Cardiac fibroblast (primary cell): ENCODE measurements at regions not wholly inside any gene's neighbourhood (a gene's known extent, or its start where the extent isn't known, plus 50 kb on each side); places are given as distances from the start of the nearest gene placed in this dataset.
A peak's percentile ranks its signal among the peaks of the same experiment; 100 is the strongest.

Experiments
- DNase-seq, 2 donors: peaks; one replicate each; pipeline versions ENCODE4 v3.0.0 to v3.0.0-alpha.2; 2010; ENCODE audit warnings: low read depth in 2 of 2
- H3K4me3 ChIP-seq, 2 donors: replicated peaks in 1 of 2; 1 replicate in 1 of 2; 2 replicates in 1 of 2; pipeline ENCODE4 v1.5.1; 2011; ENCODE audit warnings: low read depth in 2 of 2, low read length in 2 of 2, mild to moderate bottlenecking in 2 of 2, moderate library complexity in 1 of 2
- TF ChIP-seq, protein P1 (sequence below): IDR thresholded peaks from one replicate; pipeline ENCODE4 v1.5.1; 2011; ENCODE audit warnings: low read depth, mild to moderate bottlenecking, low read length, inconsistent platforms

DNA sequence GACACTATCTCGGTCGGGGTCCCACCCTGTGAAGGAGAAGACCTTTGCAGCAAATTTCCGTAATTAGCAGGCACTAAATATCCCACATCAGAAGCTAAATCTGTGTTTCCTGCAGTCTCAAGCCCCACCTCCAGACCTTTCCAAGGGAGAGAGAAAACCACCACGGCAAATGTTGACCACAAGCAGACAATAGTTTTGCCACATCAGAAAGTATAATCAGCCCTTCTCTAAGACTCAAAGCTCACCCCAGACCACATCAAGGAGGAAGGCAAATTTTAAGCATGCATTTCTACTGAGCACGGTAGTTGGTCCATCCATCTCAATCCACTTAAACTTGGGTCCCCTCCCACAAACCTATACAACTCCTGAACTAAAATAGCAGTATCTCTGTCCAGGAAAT, 398.5 kb downstream of the GPM6A start:
- TF ChIP-seq, protein P1, sequence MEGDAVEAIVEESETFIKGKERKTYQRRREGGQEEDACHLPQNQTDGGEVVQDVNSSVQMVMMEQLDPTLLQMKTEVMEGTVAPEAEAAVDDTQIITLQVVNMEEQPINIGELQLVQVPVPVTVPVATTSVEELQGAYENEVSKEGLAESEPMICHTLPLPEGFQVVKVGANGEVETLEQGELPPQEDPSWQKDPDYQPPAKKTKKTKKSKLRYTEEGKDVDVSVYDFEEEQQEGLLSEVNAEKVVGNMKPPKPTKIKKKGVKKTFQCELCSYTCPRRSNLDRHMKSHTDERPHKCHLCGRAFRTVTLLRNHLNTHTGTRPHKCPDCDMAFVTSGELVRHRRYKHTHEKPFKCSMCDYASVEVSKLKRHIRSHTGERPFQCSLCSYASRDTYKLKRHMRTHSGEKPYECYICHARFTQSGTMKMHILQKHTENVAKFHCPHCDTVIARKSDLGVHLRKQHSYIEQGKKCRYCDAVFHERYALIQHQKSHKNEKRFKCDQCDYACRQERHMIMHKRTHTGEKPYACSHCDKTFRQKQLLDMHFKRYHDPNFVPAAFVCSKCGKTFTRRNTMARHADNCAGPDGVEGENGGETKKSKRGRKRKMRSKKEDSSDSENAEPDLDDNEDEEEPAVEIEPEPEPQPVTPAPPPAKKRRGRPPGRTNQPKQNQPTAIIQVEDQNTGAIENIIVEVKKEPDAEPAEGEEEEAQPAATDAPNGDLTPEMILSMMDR: no peak
- no peak overlapping the region for H3K4me3 ChIP-seq
- DNase-seq: no peak

DNA sequence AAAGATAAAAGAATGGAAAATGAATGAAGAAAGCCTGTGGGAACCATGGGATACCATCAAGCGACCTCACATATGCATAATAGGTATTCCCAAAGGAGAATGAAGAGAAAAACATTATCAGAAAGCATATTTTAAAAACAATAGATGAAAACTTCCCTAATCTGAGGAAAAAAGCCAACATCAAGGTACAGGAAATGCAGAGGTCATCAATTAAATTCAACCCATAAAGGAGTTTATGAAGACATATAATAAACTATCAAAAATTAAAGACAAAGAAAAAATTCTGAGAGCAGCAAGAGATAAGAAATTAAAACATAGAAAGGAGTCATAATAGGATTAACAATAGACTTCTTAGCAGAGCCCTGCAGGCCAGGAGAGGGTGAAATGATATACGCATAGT, 397.5 kb downstream of the GPM6A start:
- no peak overlapping the region for H3K4me3 ChIP-seq
- no peak for DNase-seq
- TF ChIP-seq, protein P1: no peak

DNA sequence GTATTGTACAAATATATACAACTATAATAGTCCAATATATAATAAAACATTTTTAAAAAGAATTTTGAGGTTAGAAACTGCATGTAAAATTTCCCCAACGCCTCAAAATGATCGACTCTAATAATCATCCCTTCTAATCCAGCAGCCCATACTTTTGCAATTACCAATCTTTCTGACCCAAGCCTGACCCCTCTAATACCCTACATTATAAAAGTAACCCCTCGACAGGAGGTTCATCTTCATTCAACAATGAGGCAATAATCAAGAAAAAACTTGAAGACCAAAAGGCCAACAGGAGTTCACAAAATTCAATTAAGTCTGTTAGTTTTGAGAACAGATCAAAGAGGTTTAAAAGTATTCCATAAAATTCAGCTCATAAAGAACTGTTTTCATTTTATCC, 393.5 kb downstream of the GPM6A start:
- no peak overlapping the region for H3K4me3 ChIP-seq
- TF ChIP-seq, protein P1: no peak
- DNase-seq: no peak

DNA sequence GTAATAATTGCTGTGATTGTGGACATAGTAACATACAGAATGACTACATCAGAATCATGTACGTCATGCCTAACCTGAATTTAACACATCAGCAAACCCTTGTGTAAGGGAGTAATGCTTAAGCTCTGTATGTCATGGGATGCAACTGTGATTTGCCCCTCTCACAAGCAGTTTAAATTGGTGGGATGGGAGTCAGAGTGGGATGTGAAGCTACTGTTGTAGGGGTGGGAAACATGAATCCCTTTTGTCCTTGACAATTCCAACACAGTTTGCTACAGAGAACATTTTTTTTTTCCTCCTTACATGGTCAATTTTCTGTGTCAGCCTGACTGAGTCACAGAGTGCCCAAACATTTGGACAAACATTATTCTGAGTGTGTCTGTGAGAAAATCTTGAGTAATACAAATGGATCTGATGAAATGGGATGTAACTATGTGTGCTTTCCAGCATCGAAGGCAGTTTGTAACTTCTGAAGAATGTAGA, 392.8 kb downstream of the GPM6A start:
- peak; percentile 85 to 99 for DNase-seq
- no peak overlapping the region for H3K4me3 ChIP-seq
- TF ChIP-seq, protein P1: no peak

DNA sequence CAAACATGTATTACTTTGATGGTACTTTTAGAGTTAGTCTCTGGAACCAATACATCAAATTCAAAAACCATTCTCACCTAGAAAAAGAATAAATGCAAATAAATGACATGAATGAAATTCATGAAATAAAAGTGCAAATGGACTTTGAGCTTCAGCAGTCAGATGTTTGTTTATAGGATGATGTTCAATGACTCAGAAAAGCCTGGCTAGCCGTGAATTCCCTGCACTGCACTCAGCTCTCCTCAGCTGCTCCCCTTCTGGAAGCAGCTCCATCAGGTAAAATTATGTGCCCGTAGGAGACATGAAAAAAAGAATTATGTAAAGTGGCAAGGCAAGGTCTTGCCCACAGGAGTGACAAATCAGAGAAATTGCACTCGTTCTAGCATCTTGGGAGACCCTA, 390.6 kb downstream of the GPM6A start:
- no peak overlapping the region for H3K4me3 ChIP-seq
- TF ChIP-seq, protein P1: peak; percentile 17
- DNase-seq: peak in 1 of 2 donors; percentile 76

DNA sequence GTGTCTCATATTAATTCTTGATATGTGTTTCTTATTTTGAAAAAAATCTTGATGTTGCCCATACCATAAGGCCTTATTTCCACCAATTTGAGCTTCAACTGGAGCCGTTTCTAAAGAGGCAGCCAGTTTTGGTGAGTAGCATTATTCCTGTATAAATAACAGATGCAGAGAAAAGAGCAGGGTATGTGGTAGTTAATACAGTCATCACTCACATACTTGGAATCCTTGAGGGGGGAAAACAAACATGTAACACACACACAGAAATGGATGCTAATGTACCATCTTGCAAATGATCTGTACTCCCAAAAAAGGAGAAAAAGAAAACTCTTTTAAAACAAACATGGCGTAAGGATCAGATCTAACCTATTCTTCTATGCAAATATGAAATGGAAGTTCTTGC, 389.7 kb downstream of the GPM6A start:
- peak in 1 of 2 donors; percentile 73 for DNase-seq
- TF ChIP-seq, protein P1: no peak
- H3K4me3 ChIP-seq: no peak overlapping the region

DNA sequence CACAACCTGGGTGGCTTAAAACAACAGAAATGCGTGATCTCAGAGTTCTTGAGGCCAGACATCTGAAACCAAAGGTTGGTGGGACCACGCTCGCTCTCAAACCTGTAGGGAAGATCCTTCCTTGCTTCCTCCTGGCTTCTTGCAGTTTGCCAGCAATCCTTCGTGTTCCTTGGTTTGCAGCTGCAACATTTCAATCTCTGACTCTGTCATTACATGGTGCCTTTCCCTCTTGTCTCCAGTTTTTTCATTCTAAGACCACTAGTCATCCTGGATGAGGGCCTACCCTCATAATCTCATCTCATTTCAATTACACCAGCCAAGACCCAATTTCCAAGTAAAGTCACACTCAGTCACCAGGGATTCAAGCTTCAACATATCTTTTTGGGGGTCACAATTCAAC, 388.0 kb downstream of the GPM6A start:
- peak in 1 of 2 donors; percentile 13 for DNase-seq
- TF ChIP-seq, protein P1: no peak

More for the DNA sequence above, 388.0 kb downstream of the GPM6A start:
- H3K4me3 ChIP-seq: no peak overlapping the region
